GM20000 (cell line): ENCODE measurements at regions not wholly inside any gene's neighbourhood (a gene's known extent, or its start where the extent isn't known, plus 50 kb on each side); places are given as distances from the start of the nearest gene placed in this dataset.

Source experiments
- DNase-seq: peaks from one replicate; pipeline ENCODE4 v3.0.0; 2012; ENCODE audit warnings: low spot score
- TF ChIP-seq, protein P1 (sequence below): IDR thresholded peaks from 2 replicates; pipeline ENCODE4 v1.5.1; 2012; ENCODE audit warnings: mild to moderate bottlenecking, control low read depth; ENCODE audit errors: extremely low read depth, missing control alignments

DNA sequence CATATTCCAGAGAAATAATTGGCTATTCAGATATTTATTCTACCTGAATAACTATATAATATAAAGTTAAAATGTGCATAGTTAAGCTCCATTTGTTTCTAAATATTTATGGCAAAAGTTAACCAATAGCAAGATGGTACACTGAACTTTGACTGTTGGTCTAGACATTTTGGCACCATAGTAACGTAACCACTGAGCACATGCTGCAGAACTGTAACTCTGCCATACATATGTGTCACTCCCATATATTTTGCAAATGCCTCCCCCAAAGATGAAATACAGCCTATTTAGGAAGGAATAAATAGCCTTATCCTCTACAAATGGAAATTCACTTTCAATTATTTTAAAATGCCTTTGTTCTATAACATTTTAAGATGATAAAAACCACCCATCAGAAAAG lies 424.9 kb downstream of the CENPC start:
- no peak for DNase-seq
- TF ChIP-seq, protein P1, sequence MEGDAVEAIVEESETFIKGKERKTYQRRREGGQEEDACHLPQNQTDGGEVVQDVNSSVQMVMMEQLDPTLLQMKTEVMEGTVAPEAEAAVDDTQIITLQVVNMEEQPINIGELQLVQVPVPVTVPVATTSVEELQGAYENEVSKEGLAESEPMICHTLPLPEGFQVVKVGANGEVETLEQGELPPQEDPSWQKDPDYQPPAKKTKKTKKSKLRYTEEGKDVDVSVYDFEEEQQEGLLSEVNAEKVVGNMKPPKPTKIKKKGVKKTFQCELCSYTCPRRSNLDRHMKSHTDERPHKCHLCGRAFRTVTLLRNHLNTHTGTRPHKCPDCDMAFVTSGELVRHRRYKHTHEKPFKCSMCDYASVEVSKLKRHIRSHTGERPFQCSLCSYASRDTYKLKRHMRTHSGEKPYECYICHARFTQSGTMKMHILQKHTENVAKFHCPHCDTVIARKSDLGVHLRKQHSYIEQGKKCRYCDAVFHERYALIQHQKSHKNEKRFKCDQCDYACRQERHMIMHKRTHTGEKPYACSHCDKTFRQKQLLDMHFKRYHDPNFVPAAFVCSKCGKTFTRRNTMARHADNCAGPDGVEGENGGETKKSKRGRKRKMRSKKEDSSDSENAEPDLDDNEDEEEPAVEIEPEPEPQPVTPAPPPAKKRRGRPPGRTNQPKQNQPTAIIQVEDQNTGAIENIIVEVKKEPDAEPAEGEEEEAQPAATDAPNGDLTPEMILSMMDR = no peak

DNA sequence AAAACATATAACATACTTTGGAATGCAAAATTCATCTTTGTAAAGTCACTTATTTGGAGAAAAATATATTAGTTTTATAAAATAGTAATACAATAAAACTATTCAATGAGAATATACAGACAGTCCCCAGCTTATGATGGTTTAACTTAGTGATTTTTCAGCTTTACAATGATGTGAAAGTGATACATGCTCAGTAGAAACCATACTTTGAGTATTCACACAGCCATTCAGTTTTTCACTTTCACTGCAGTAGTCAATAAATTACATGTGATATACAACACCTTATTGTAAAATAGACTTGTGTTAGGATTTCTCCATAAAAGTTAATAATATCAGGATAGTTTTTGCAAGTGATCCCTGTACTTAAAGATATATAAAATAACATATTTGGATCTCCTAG lies 436.0 kb downstream of the CENPC start:
- TF ChIP-seq, protein P1 = no peak
- DNase-seq = no peak

- TF ChIP-seq, protein P1 = no peak
- no peak for DNase-seq
Measured at GRCh38 chr4:67106861-67107460, 438.3 kb downstream of the CENPC start.

- DNase-seq = no peak
- TF ChIP-seq, protein P1 = no peak
Measured at GRCh38 chr4:67104145-67104544, 441.2 kb downstream of the CENPC start.

DNA sequence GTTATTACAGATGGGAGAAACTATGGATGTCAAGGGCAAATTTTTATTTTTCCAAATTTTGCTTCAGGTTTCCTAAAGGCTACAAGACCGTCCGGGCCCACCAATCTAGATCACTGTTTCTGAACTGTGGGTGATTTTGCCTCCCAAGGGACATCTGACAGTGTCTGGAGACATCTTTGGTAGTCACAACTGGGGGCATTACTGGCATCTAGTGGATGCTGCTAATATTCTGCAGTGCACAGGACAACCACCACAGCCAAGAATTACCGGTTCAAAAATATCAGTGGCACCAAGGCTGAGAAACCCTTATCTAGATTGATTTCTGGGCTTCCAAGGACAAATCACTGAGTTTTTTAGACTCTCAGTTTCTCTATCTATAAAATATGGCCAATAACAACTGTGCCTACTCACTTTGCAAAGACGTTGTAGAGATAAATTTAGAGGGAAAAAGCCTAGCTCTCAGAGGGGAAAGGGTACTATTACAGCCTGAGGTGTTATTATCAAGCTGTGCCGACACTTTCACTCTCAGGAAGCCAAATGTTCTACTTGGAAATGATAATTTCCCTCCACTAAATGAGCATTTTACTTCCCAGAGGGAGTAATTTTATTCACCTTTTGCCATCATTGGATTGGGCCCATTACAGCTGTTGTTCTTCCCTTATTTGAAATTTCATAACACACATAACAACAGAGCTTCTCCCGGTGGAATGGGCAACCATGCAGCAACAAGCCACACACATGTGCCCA lies 442.1 kb downstream of the CENPC start:
- DNase-seq = no peak
- TF ChIP-seq, protein P1 = no peak

- TF ChIP-seq, protein P1 = no peak
- DNase-seq = no peak
Measured at GRCh38 chr4:67101612-67102011, 443.7 kb downstream of the CENPC start.

DNA sequence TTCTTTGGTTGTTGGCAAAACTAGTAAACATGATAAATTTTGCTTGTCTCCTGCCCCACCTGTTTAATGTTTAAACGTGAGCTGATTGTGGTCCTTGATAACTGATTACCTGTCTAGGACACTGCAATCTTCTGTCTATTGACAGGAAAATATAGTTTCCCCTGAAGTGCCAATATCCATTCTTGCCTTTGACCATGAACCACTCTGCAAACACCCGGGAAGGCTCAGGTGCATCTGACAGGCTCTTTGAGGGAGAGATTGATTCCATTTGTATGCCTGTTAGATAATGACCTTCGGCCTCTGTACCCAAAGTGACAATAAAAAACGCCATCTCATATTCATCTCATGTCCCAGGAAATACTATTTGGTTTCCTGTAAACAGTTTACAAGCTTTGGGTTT lies 453.0 kb downstream of the CENPC start:
- TF ChIP-seq, protein P1 = no peak
- no peak for DNase-seq
